AG09309 (cell line): ENCODE measurements at regions not wholly inside any gene's neighbourhood (a gene's known extent, or its start where the extent isn't known, plus 50 kb on each side); places are given as distances from the start of the nearest gene placed in this dataset.

Experiments used
- DNase-seq: peaks from one replicate; pipeline ENCODE4 v3.0.0-alpha.2; 2010; ENCODE audit warnings: low read depth
- H3K4me3 ChIP-seq: 2 replicates; pipeline ENCODE4 v1.5.1; 2011; ENCODE audit warnings: mild to moderate bottlenecking, low read depth, low read length, moderate library complexity; ENCODE audit not compliant: control insufficient read depth
- CTCF ChIP-seq: IDR thresholded peaks from 2 replicates; pipeline ENCODE4 v1.5.1; 2011; ENCODE audit warnings: mild to moderate bottlenecking, low read depth, low read length, inconsistent platforms; ENCODE audit not compliant: insufficient read depth, control insufficient read depth; ENCODE audit errors: missing control alignments

GRCh38 chr10:109027534-109028185 lies 895.7 kb downstream of the XPNPEP1 start:
- no peak for DNase-seq
- no peak for TF ChIP-seq CTCF
- no peak overlapping the region for H3K4me3 ChIP-seq

DNA sequence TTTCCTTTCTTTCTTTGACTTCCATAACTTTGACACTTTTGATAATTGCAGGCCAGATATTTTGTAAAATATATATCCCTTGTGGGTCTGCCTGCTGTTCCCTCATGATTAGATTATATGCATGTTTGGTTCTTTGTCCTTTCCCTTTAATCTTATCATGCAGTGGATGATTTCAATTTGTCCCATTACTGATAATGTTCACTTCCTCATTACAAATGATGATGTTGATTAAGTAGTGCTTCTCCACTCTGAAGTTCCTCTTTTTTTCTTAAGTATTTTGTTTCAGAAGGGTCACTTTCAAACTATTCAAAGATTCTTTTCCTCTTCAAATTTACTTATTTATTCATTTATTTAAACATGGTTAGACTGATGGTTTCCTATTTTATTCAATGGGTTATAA lies 898.1 kb downstream of the XPNPEP1 start:
- TF ChIP-seq CTCF, result no peak
- H3K4me3 ChIP-seq, result no peak overlapping the region
- DNase-seq, result no peak

DNA sequence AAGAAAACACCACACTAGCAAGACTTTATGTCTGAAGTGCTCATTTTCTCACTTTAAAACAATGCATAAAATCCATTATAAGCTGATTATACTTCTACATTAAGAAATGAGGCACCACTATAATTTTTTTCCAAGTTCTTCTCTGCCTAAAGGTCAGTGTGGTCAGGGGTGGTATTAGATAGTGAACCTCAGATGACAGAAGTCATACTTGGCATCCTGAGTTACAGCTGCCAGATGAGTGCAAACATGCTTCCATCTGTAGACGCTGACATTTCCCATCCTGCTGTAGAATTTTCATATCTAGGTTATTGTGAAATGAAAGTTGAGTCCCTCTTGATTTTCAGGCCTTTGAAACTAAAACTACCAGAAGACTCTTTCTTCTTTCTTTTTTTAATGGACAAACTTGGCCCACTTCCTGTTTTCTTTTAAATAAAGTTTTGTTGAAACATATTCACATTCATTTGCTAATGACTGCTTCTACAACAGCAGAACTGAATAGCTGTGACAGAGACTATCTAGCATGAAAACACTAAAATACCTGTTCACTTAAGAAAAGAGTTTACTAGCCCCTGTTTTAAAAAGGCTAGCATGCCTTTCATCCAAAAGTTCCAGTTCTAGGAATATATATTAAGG lies 900.8 kb downstream of the XPNPEP1 start:
- H3K4me3 ChIP-seq, result no peak overlapping the region
- TF ChIP-seq CTCF, result no peak
- DNase-seq, result no peak

GRCh38 chr10:109019001-109019424 lies 904.3 kb downstream of the XPNPEP1 start:
- no peak overlapping the region for H3K4me3 ChIP-seq
- no peak for DNase-seq
- no peak for TF ChIP-seq CTCF

- no peak for DNase-seq
- H3K4me3 ChIP-seq, result no peak overlapping the region
- TF ChIP-seq CTCF, result no peak
Measured at GRCh38 chr10:109007514-109007913, 915.8 kb downstream of the XPNPEP1 start.

DNA sequence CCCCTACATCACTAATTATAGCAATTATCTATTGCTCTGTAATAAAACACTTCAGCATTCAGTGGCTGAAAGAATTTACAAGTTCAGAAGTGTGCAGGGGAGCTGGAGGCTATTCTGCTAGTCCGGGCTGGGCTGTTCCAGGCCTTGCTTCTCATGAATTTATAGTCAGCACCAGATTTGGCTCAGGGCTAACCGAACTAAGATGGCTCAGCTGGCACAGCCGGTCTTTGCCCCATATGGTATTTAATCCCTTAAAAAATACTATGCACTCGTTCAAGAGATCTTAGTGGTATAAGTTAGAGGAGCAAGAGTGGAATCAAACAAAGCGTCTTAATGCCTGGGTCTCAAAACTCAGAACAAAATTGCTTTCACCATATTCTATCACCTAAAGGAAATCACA lies 932.9 kb downstream of the XPNPEP1 start:
- no peak for DNase-seq
- no peak for TF ChIP-seq CTCF
- no peak overlapping the region for H3K4me3 ChIP-seq

- DNase-seq, result no peak
- no peak overlapping the region for H3K4me3 ChIP-seq
- TF ChIP-seq CTCF, result no peak
Measured at GRCh38 chr10:108989976-108990375, 933.3 kb downstream of the XPNPEP1 start.
